Erythroblast (primary cell): ENCODE measurements at regions not wholly inside any gene's neighbourhood (a gene's known extent, or its start where the extent isn't known, plus 50 kb on each side); places are given as distances from the start of the nearest gene placed in this dataset.

Experiments used
- GATA1 ChIP-seq: IDR thresholded peaks from 2 replicates; pipeline ENCODE4 v1.6.1; 2011; ENCODE audit warnings: low read depth, mild to moderate bottlenecking, control low read depth, low read length, moderate library complexity
- POLR2A ChIP-seq: IDR thresholded peaks from 2 replicates; pipeline ENCODE4 v1.6.1; 2011; ENCODE audit warnings: mild to moderate bottlenecking, low read length

- TF ChIP-seq POLR2A, result no peak
- no peak for TF ChIP-seq GATA1
Observed at GRCh38 chr3:7875925-7876324, 625.7 kb upstream of the LMCD1 start.
